Testis (tissue), 2 donors: ENCODE measurements at regions not wholly inside any gene's neighbourhood (a gene's known extent, or its start where the extent isn't known, plus 50 kb on each side); places are given as distances from the start of the nearest gene placed in this dataset.

Experiments used
- DNase-seq: peaks from one replicate; pipeline ENCODE4 v3.0.0-alpha.2; 2019
- H3K27ac ChIP-seq, 2 donors: fragments of 200-600 bp; sonication (generic); one replicate each; pipeline ENCODE4 v1.5.1; 2019
- H3K27me3 ChIP-seq: fragments of 200-600 bp; sonication (generic); one replicate; pipeline ENCODE4 v1.5.1; 2019
- H3K36me3 ChIP-seq: fragments of 200-600 bp; sonication (generic); one replicate; pipeline ENCODE4 v1.5.1; 2017; ENCODE audit warnings: low read depth; ENCODE audit errors: missing control alignments
- H3K4me1 ChIP-seq: fragments of 200-600 bp; sonication (generic); one replicate; pipeline ENCODE4 v1.5.1; 2019
- H3K4me3 ChIP-seq, 2 donors: fragments of 200-600 bp; sonication (generic); one replicate each; pipeline ENCODE4 v1.5.1; 2017 to 2019
- H3K9me3 ChIP-seq: fragments of 200-600 bp; sonication (generic); one replicate; pipeline ENCODE4 v1.5.1; 2017
- POLR2A ChIP-seq: fragments of 450-650 bp; IDR thresholded peaks from one replicate; pipeline ENCODE4 v1.6.1; 2017; ENCODE audit warnings: antibody characterized with exemption, mild to moderate bottlenecking, moderate library complexity
- WGBS, 2 donors: methylation state at CpG; one replicate each; pipeline ENCODE4 v1.1.5; 2018; 5-methylcytosine and 5-hydroxymethylcytosine counted together
- intact Hi-C: fragments of 100-400 bp; cut with DNase I; formaldehyde crosslinking; loops from one replicate; pipeline ENCODE4 v1.15.1; 2023; ENCODE audit warnings: low total_unique reads
- TF ChIP-seq, protein P1 (sequence below), 3 experiments: fragments of 450-650 bp in 2 of 3; fragments of 200-600 bp in 1 of 3; sonication (generic) in 1 of 3; IDR thresholded peaks; one replicate each; pipeline ENCODE4 v1.5.1; 2016 to 2019; ENCODE audit warnings: antibody characterized with exemption in 3 of 3, mild to moderate bottlenecking in 2 of 3, moderate library complexity in 1 of 3

DNA sequence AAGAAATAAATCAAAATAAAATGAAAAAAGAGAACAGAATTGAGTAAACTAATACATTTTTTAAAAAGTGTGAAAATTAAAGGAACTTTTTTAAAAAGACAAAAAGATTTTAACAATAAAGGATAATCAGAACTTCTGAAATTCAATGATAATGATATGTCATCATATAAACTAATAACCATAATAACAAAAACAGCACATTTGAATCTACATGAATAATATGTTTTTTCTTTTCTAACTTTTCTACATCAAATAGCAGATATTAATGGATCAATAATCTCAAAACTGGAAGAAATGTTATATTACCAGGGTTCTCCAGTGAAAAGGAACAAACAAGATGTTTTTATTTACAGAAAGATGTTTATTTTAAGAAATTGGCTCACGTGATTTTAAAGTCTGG, 903.3 kb upstream of the MIR17HG start:
- Histone ChIP-seq H3K4me1 (peaks cover 4% of the 10 kb centered on the region), H3K27ac (no peak overlapping the region), H3K36me3 (no peaks in the 10 kb centered on the region), H3K4me3 (no peak overlapping the region), H3K9me3 (no peaks in the 10 kb centered on the region), H3K27me3 (no peaks in the 10 kb centered on the region)
- no peak for DNase-seq
- whole genome bisulfite sequencing, 2 donors: 65 to 84% methylated on average over 1 of the region's 1 CpG
- intact Hi-C loops: no loop called here
- TF ChIP-seq POLR2A: no peak
- TF ChIP-seq, protein P1, sequence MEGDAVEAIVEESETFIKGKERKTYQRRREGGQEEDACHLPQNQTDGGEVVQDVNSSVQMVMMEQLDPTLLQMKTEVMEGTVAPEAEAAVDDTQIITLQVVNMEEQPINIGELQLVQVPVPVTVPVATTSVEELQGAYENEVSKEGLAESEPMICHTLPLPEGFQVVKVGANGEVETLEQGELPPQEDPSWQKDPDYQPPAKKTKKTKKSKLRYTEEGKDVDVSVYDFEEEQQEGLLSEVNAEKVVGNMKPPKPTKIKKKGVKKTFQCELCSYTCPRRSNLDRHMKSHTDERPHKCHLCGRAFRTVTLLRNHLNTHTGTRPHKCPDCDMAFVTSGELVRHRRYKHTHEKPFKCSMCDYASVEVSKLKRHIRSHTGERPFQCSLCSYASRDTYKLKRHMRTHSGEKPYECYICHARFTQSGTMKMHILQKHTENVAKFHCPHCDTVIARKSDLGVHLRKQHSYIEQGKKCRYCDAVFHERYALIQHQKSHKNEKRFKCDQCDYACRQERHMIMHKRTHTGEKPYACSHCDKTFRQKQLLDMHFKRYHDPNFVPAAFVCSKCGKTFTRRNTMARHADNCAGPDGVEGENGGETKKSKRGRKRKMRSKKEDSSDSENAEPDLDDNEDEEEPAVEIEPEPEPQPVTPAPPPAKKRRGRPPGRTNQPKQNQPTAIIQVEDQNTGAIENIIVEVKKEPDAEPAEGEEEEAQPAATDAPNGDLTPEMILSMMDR (IDR thresholded peaks at IDR 0.05): no peak

DNA sequence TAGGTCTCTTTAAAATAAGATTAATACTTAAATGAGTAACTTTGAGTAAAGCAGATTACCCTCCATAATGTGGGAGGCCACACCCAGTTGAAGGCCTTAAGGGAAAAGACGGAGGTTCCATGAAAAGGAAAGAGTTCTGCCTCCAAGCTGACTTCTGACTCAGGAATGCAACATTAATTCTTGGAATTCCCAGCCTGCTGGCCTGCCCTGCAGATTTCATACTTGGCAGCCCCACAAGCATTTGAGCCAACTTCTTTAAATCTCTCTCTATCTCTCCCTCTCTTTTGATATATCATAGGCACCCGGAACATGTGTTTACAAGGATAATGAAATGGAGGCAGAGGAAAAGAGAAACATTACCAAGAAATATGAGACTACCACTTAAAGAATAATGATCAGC, 902.3 kb upstream of the MIR17HG start:
- Histone ChIP-seq H3K27me3 (no peaks in the 10 kb centered on the region), H3K27ac (no peak overlapping the region), H3K4me1 (peaks cover 4% of the 10 kb centered on the region), H3K9me3 (no peaks in the 10 kb centered on the region), H3K4me3 (no peak overlapping the region), H3K36me3 (no peaks in the 10 kb centered on the region)
- no peak for TF ChIP-seq POLR2A
- TF ChIP-seq, protein P1 (IDR thresholded peaks at IDR 0.05): no peak
- 20 to 47% methylated on average over 2 of the region's 2 CpGs for WGBS, 2 donors
- DNase-seq: no peak
- intact Hi-C loops: no loop called here

DNA sequence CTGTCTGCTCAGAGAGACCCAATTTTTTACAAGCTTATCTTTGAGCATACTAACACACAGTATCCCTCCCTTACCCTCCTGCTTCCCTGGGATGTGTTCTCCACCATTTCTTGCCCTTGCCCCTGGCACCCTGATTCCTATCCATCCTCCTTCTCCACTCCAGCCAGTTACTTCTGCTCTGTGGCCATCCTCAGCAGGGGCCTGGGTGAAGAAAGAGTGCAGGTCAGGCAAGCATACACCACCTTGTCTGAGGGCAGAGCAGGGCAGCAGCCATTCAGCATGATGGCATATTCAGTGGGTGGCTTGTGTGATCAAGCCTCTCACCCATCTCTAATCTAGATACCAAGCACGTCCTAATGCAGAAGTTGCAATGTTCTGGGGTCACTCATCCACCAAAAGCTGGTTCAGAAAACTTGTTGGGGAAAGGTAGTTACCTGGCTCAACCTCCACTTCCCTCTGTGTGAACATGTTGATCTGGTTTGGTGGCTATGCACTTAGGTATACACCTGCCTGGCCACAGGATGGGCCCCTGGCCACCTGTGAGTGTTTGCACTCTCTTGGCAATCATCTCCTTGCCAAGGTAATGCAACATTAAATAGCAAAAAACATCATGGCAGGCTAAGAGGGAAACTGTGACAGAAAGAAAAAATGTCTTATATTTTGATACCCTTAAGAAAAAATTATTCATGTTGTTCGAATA, 900.3 kb upstream of the MIR17HG start:
- H3K27me3 ChIP-seq: no peaks in the 10 kb centered on the region
- no peak overlapping the region for H3K4me3 ChIP-seq
- H3K4me1 ChIP-seq: peaks cover 4% of the 10 kb centered on the region
- no peaks in the 10 kb centered on the region for H3K36me3 ChIP-seq
- no peak for DNase-seq
- H3K9me3 ChIP-seq: no peaks in the 10 kb centered on the region
- no peak for TF ChIP-seq POLR2A
- TF ChIP-seq, protein P1 (IDR thresholded peaks at IDR 0.05): no peak
- H3K27ac ChIP-seq: no peak overlapping the region
- intact Hi-C loops: no loop called here
- WGBS, 2 donors: 95 to 97% methylated on average over 2 of the region's 2 CpGs

DNA sequence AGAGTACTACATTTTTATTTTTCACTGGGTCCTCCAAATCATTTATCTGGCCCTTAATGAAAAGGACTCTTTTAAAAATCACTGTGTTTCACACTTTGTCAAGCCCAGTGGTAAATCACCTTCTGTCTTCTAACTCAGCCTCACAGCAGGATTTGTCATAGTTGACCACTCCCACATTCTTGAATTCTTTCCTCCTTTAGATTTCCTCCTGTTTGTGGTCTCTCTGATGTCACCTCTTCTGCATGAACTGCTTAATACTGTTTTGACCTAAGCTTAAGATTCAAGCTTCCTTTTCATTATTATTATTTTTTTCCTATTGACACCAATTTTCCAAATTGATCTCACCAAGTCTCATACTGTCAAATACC, 899.8 kb upstream of the MIR17HG start:
- intact Hi-C loops: no loop called here
- DNase-seq: no peak
- H3K9me3 ChIP-seq: no peaks in the 10 kb centered on the region
- H3K4me3 ChIP-seq: no peak overlapping the region
- H3K4me1 ChIP-seq: peaks cover 4% of the 10 kb centered on the region
- H3K27ac ChIP-seq: no peak overlapping the region
- H3K27me3 ChIP-seq: no peaks in the 10 kb centered on the region
- TF ChIP-seq, protein P1 (IDR thresholded peaks at IDR 0.05): no peak
- no peak for TF ChIP-seq POLR2A
- H3K36me3 ChIP-seq: no peaks in the 10 kb centered on the region

DNA sequence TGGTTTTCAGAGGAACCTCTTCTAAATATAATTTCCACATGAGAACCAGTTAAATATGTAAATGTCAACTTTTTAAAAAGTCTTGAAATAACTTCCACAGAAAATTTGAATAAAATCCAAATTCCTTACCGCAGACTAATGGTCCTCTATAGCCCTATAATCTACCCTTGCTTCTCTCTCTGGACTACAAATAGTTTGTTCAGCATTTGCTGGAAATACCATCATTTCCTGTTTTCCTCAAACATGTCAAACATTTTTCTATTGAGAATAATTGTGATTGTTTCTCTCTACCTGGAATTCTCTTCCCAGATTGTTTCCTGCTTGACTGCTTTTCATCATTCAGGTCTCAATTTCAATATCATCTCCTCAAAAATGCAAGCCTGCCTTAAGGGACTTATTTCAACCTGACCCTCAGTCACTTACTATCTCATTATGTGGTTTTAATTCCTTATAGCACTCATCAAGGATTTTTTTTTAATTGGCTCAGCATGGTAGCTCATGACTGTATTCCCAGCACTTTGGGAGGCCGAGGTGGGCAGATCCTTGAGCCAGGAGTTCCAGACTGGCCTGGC, 898.9 kb upstream of the MIR17HG start:
- Histone ChIP-seq H3K4me3 (no peak overlapping the region), H3K27ac (no peak overlapping the region), H3K9me3 (no peaks in the 10 kb centered on the region), H3K27me3 (no peaks in the 10 kb centered on the region), H3K36me3 (no peaks in the 10 kb centered on the region), H3K4me1 (peaks cover 4% of the 10 kb centered on the region)
- no peak for DNase-seq
- TF ChIP-seq, protein P1 (IDR thresholded peaks at IDR 0.05): no peak
- no peak for TF ChIP-seq POLR2A
- 72 to 90% methylated on average over 2 of the region's 2 CpGs for WGBS, 2 donors
- intact Hi-C loops: no loop called here
